ENCODE measurements at regions not wholly inside any gene's neighbourhood (a gene's known extent, or its start where the extent isn't known, plus 50 kb on each side); places are given as distances from the start of the nearest gene placed in this dataset.

- H3K27ac ChIP-seq, result no peak overlapping the region
- TF ChIP-seq ZFX (IDR thresholded peaks at IDR 0.05) (no peak), CTCF (conservative IDR thresholded peaks at IDR 0.05) (no peak)
Observed at GRCh38 chr10:125419831-125420230, 259.5 kb upstream of the CTBP2 start.

- TF ChIP-seq CTCF (conservative IDR thresholded peaks at IDR 0.05), result no peak
- no peak for TF ChIP-seq ZFX (IDR thresholded peaks at IDR 0.05)
- no peak overlapping the region for H3K27ac ChIP-seq
Observed at GRCh38 chr10:125419146-125419545, 258.8 kb upstream of the CTBP2 start.

- H3K27ac ChIP-seq, result no peak overlapping the region
- TF ChIP-seq CTCF (conservative IDR thresholded peaks at IDR 0.05) (no peak), ZFX (IDR thresholded peaks at IDR 0.05) (no peak)
Observed at GRCh38 chr10:125417605-125418004, 257.2 kb upstream of the CTBP2 start.

- H3K27ac ChIP-seq, result no peak overlapping the region
- TF ChIP-seq CTCF (conservative IDR thresholded peaks at IDR 0.05) (no peak), ZFX (IDR thresholded peaks at IDR 0.05) (no peak)
Observed at GRCh38 chr10:125415964-125416363, 255.6 kb upstream of the CTBP2 start.

- TF ChIP-seq CTCF (conservative IDR thresholded peaks at IDR 0.05) (no peak), ZFX (IDR thresholded peaks at IDR 0.05) (no peak)
- no peak overlapping the region for H3K27ac ChIP-seq
Observed at GRCh38 chr10:125415006-125415633, 254.8 kb upstream of the CTBP2 start.

- TF ChIP-seq ZFX (IDR thresholded peaks at IDR 0.05) (no peak), CTCF (conservative IDR thresholded peaks at IDR 0.05) (no peak)
- no peak overlapping the region for H3K27ac ChIP-seq
Observed at GRCh38 chr10:125411724-125412123, 251.4 kb upstream of the CTBP2 start.

- H3K27ac ChIP-seq, result no peak overlapping the region
- no peak for TF ChIP-seq ZFX (IDR thresholded peaks at IDR 0.05)
- TF ChIP-seq CTCF (conservative IDR thresholded peaks at IDR 0.05), result no peak
Observed at GRCh38 chr10:125409756-125410155, 249.4 kb upstream of the CTBP2 start.
